ENCODE measurements at regions not wholly inside any gene's neighbourhood (a gene's known extent, or its start where the extent isn't known, plus 50 kb on each side); places are given as distances from the start of the nearest gene placed in this dataset.

DNA sequence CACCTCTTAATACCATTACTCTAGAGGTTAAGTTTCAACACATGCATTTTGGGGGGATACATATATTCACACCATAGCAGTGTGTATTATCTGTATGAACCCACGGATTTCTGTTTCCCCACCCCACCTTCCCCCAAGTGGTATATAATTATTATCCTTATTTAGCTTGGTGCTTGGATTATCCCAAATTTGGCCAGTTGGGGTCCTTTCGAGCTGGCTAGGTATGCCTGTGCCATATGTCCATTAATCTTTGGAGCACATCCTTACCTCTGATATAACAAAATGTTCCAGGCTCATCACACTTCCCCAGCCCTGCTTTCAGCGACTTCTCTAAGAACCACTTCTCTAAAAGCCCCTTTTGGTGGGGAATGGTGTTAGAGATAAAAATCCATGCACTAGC lies 118.7 kb upstream of the MLIP start:
- Histone ChIP-seq H3K27ac (no peak overlapping the region), H3K4me3 (no peak overlapping the region)
- TF ChIP-seq, protein P1, sequence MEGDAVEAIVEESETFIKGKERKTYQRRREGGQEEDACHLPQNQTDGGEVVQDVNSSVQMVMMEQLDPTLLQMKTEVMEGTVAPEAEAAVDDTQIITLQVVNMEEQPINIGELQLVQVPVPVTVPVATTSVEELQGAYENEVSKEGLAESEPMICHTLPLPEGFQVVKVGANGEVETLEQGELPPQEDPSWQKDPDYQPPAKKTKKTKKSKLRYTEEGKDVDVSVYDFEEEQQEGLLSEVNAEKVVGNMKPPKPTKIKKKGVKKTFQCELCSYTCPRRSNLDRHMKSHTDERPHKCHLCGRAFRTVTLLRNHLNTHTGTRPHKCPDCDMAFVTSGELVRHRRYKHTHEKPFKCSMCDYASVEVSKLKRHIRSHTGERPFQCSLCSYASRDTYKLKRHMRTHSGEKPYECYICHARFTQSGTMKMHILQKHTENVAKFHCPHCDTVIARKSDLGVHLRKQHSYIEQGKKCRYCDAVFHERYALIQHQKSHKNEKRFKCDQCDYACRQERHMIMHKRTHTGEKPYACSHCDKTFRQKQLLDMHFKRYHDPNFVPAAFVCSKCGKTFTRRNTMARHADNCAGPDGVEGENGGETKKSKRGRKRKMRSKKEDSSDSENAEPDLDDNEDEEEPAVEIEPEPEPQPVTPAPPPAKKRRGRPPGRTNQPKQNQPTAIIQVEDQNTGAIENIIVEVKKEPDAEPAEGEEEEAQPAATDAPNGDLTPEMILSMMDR (IDR thresholded peaks at IDR 0.05) = no peak
- DNase-seq (ENCODE audit: low spot score) = no peak

DNA sequence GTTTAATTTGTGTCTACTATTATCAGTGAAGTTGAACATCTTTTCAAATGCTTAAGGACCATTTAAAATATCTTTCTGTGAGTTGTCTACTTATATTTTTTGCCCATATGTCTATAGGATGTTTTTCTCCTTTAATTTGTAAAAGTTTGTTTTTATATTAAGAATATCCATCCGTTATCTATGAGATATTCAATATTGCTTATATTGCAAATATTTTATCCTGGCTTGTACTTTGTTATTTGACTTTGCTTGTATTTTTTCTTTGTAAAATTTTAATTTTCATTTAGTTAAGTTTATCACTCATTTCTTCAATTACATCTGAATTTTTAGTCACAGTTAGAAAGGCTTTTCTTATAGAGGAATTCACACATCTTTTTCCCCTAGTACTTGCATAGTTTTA lies 117.0 kb upstream of the MLIP start:
- Histone ChIP-seq H3K27ac (no peak overlapping the region), H3K4me3 (no peak overlapping the region)
- TF ChIP-seq, protein P1 (IDR thresholded peaks at IDR 0.05) = no peak
- no peak for DNase-seq (ENCODE audit: low spot score)

DNA sequence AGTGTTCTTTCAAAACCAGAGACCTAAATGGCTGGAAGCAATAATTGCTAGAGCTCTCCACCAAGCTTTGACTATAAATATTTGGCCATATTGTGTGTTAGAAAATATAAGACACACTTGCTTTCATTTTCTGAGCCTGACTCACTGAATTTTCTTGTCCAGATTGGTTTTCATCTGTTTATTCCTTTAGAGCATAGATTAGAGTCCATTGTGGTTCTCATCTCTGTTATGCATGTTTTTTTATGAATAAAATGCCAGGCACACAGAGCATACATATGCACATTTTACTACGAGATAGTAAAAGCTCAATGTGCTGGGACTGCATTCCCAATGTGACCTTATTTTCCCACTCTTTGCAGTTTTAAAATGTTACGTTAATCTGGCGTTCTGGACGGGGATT lies 115.3 kb upstream of the MLIP start:
- TF ChIP-seq, protein P1 (IDR thresholded peaks at IDR 0.05) = no peak
- no peak overlapping the region for H3K4me3 ChIP-seq
- H3K27ac ChIP-seq = no peak overlapping the region
- no peak for DNase-seq (ENCODE audit: low spot score)

DNA sequence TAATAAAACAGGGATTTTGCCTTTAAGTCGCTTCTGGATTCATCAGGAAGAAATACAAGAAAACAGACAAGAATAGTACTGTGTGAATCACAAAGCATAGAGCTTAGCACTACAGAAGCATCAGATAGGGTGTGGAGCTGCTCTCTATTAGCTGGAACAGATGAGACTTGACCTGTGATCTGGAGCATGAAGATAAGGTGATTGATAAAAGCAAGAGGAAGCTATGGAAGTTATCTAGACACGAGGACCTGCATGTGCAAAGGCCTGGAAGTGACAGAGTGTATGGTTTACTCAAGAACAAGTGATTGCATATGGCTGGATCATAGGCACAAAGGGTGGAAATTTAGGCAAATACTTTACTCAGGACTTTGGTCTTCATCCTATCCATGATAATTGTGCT lies 112.9 kb upstream of the MLIP start:
- TF ChIP-seq, protein P1 (IDR thresholded peaks at IDR 0.05) = no peak
- no peak overlapping the region for H3K4me3 ChIP-seq
- DNase-seq (ENCODE audit: low spot score) = no peak
- no peak overlapping the region for H3K27ac ChIP-seq

DNA sequence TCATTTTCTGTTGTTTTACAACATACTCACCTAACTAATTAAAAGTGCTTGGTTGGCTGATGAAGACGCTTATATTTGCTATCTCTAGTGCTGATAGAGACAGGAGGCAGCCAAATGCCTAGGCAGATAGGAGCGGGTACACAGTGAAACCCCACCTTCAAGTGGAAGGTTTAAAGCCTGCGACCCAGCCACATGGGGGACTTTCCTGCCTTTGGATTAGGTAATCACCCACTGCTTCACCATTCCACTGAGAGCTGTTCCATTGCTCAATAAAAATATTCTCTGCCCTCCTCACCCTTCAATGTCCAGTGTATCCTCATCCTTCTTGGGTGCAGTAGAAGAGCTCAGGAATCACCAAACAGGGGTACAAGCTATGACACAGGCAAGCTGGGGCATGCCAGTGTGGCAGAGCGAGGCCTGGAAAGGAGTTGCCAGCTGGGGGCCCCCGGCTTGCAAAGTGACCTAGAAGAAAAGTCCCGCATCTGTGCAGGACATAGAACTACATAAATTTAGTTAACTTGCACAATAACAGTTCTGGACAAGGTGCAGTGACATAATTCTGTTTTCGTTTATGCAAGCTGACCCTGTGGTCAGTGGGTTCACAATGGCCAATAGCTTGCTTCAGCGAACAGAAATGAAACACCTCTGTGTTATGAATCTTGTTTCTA lies 112.0 kb upstream of the MLIP start:
- TF ChIP-seq, protein P1 (IDR thresholded peaks at IDR 0.05) = no peak
- no peak overlapping the region for H3K27ac ChIP-seq
- no peak for DNase-seq (ENCODE audit: low spot score)
- no peak overlapping the region for H3K4me3 ChIP-seq

DNA sequence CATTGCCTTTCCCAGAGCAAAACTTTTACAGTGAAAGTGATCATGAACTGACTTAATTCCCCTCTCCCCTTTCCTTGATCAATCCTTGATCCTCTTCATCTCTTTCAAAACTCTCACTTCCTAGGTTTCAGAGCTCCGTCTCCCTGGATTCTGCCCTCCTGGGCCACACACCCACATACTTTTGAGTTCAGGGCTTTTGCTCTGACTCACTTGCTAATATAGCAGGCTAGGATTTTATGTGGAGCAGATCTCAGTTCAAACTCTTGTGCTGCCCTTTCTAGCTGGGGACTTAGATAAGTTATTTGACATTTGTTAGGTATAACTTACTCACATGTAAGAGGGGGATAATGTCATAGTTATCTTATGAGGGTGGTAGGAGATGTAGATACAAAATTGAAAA lies 109.1 kb upstream of the MLIP start:
- Histone ChIP-seq H3K4me3 (no peak overlapping the region), H3K27ac (no peak overlapping the region)
- TF ChIP-seq, protein P1 (IDR thresholded peaks at IDR 0.05) = no peak
- no peak for DNase-seq (ENCODE audit: low spot score)

DNA sequence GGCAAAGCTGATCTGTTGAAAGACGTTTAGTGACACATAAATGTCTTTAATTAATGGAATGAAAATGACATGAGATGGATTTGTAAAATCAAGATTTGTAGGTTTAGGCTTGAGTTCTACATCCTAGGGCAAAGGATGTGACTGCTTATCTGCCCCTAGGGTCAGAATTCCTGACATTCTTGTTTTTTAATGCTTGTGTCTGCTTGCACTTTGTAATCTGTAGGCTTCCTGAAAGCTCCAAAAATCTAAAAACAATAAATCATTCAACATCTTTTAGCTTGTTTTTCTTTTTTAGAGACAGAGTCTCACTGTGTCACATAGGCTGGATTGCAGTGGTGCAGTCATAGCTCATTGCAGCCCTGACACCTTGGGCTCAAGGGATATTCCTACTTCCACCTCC lies 107.9 kb upstream of the MLIP start:
- Histone ChIP-seq H3K27ac (no peak overlapping the region), H3K4me3 (no peak overlapping the region)
- no peak for DNase-seq (ENCODE audit: low spot score)
- TF ChIP-seq, protein P1 (IDR thresholded peaks at IDR 0.05) = no peak

Data from coronary artery (tissue), 2 donors.